ENCODE measurements at regions not wholly inside any gene's neighbourhood (a gene's known extent, or its start where the extent isn't known, plus 50 kb on each side); places are given as distances from the start of the nearest gene placed in this dataset.

DNA sequence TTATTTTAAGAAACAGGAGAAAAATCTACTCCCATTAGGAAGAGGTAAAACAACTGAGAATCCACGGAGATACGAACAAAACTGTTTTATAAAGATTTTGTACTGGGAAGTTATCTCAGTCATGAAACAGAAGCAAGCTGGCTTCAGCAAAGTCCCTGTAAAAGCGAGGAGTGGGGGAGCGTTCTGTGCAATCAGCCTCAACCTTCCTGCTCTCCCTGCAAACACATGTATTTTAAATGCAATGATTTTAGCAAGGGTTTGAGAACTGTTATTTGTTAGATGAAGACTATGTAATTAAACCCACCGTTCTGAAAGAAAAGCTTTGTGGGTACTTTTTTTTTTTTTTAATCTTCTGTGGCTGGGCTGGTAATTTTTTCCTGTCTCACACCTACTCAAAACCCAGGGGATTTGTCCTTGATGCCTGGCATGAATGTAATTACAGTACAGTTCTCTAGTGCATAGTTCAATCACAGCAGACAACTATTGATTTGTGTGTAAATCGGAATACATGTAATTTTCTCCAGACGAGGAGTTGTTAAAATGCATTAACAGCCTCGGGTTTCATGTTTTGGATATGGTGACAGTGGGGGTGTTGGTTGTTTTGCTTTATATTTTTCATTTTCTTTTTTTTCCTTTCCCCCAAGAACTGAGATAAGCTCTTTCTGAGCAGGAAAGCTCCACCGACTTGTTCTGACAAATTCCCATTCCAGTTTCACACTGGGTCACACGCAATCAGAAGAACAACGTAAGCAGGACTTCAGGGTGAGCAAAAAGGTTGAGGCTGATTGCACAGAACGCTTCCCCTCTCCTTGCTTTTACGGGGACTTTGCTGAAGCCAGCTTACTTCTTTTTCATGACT, 153.6 kb downstream of the PHLDA1 start:
- POLR2A ChIA-PET: interaction anchor here (2.0 kb wide), 1 partner anchor 153 kb away, joined by 5 read pairs; the partner anchor contains the start of gene PHLDA1
- no peak for FAIRE-seq
- no peak for TF ChIP-seq MZF1 (CRISPR knock-in tag; IDR thresholded peaks at IDR 0.05; ENCODE audit: borderline replicate concordance)
- TF ChIP-seq MIXL1 (CRISPR knock-in tag; IDR thresholded peaks at IDR 0.05): peak; percentile 48; the same call in 1 of the 2 replicates
- TF ChIP-seq, protein P1, sequence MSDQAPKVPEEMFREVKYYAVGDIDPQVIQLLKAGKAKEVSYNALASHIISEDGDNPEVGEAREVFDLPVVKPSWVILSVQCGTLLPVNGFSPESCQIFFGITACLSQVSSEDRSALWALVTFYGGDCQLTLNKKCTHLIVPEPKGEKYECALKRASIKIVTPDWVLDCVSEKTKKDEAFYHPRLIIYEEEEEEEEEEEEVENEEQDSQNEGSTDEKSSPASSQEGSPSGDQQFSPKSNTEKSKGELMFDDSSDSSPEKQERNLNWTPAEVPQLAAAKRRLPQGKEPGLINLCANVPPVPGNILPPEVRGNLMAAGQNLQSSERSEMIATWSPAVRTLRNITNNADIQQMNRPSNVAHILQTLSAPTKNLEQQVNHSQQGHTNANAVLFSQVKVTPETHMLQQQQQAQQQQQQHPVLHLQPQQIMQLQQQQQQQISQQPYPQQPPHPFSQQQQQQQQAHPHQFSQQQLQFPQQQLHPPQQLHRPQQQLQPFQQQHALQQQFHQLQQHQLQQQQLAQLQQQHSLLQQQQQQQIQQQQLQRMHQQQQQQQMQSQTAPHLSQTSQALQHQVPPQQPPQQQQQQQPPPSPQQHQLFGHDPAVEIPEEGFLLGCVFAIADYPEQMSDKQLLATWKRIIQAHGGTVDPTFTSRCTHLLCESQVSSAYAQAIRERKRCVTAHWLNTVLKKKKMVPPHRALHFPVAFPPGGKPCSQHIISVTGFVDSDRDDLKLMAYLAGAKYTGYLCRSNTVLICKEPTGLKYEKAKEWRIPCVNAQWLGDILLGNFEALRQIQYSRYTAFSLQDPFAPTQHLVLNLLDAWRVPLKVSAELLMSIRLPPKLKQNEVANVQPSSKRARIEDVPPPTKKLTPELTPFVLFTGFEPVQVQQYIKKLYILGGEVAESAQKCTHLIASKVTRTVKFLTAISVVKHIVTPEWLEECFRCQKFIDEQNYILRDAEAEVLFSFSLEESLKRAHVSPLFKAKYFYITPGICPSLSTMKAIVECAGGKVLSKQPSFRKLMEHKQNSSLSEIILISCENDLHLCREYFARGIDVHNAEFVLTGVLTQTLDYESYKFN (CRISPR knock-in tag; conservative IDR thresholded peaks at IDR 0.05): peak; percentile 49
- TF ChIP-seq, protein P2, sequence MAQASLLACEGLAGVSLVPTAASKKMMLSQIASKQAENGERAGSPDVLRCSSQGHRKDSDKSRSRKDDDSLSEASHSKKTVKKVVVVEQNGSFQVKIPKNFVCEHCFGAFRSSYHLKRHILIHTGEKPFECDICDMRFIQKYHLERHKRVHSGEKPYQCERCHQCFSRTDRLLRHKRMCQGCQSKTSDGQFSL (CRISPR knock-in tag; IDR thresholded peaks at IDR 0.05): peak; percentile 54; the same call in 1 of the 2 replicates
- TF ChIP-seq, protein P3, sequence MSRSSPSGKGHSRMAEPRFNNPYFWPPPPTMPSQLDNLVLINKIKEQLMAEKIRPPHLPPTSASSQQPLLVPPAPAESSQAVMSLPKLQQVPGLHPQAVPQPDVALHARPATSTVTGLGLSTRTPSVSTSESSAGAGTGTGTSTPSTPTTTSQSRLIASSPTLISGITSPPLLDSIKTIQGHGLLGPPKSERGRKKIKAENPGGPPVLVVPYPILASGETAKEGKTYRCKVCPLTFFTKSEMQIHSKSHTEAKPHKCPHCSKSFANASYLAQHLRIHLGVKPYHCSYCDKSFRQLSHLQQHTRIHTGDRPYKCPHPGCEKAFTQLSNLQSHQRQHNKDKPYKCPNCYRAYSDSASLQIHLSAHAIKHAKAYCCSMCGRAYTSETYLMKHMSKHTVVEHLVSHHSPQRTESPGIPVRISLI (CRISPR knock-in tag; IDR thresholded peaks at IDR 0.05; ENCODE audit: borderline replicate concordance): peak; percentile 24; the same call in 1 of the 2 replicates
- TF ChIP-seq GATAD2A (CRISPR knock-in tag; IDR thresholded peaks at IDR 0.05): 0 out of 2 replicates have a peak, but pooled peaks have one; percentile 25
- TF ChIP-seq, protein P4, sequence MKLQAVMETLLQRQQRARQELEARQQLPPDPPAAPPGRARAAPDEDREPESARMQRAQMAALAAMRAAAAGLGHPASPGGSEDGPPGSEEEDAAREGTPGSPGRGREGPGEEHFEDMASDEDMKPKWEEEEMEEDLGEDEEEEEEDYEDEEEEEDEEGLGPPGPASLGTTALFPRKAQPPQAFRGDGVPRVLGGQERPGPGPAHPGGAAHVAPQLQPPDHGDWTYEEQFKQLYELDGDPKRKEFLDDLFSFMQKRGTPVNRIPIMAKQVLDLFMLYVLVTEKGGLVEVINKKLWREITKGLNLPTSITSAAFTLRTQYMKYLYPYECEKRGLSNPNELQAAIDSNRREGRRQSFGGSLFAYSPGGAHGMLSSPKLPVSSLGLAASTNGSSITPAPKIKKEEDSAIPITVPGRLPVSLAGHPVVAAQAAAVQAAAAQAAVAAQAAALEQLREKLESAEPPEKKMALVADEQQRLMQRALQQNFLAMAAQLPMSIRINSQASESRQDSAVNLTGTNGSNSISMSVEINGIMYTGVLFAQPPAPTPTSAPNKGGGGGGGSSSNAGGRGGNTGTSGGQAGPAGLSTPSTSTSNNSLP (IDR thresholded peaks at IDR 0.05; ENCODE audit: low read depth, low read length): peak; percentile 51; the same call in 1 of the 2 replicates
- TF ChIP-seq, protein P5, sequence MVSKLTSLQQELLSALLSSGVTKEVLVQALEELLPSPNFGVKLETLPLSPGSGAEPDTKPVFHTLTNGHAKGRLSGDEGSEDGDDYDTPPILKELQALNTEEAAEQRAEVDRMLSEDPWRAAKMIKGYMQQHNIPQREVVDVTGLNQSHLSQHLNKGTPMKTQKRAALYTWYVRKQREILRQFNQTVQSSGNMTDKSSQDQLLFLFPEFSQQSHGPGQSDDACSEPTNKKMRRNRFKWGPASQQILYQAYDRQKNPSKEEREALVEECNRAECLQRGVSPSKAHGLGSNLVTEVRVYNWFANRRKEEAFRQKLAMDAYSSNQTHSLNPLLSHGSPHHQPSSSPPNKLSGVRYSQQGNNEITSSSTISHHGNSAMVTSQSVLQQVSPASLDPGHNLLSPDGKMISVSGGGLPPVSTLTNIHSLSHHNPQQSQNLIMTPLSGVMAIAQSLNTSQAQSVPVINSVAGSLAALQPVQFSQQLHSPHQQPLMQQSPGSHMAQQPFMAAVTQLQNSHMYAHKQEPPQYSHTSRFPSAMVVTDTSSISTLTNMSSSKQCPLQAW (CRISPR knock-in tag; IDR thresholded peaks at IDR 0.05): no peak
- peak; percentile 46 for TF ChIP-seq HNF4A (CRISPR knock-in tag; IDR thresholded peaks at IDR 0.05)
- peak; percentile 8; the same call in 1 of the 2 replicates for TF ChIP-seq HNF4G (IDR thresholded peaks at IDR 0.05; ENCODE audit: borderline replicate concordance, low read depth, low read length)
- no peak for TF ChIP-seq HNF4G (CRISPR knock-in tag; IDR thresholded peaks at IDR 0.05; ENCODE audit: borderline replicate concordance, low read depth)
- peak; percentile 75; the same call in 1 of the 2 replicates for TF ChIP-seq ONECUT2 (CRISPR knock-in tag; IDR thresholded peaks at IDR 0.05)

More for the DNA sequence above, 153.6 kb downstream of the PHLDA1 start:
- no peaks in the 10 kb centered on the region for H4K20me1 ChIP-seq (ENCODE audit: insufficient read depth, low read length)
- intact Hi-C loops (cut with micrococcal nuclease; ENCODE audit: unreplicated experiment): no loop called here
- CTCF ChIA-PET (ENCODE audit: low intra/inter-chr PET ratio, low total read pairs): no interaction called here
- no peaks in the 10 kb centered on the region for H3K36me3 ChIP-seq (replicated peaks in 1 of 2; ENCODE audit: control insufficient read depth in 1 of 2, insufficient read depth in 2 of 2, low read length in 2 of 2)
- H3K27ac ChIP-seq (ENCODE audit: extremely low read length, insufficient read depth, low read length): peak overlapping the region; percentile 48
- H3K79me2 ChIP-seq (ENCODE audit: insufficient read depth, low read length): no peaks in the 10 kb centered on the region
- no peak overlapping the region for H3K9ac ChIP-seq (ENCODE audit: insufficient read depth, low read depth, low read length)
- no TSS peak for BruUV-seq (replicated peaks)
- peaks cover 4% of the 10 kb centered on the region; the same call in 1 of the 2 replicates for H3K9me3 ChIP-seq (ENCODE audit: low read length)
- no peaks in the 10 kb centered on the region for H3K27me3 ChIP-seq (ENCODE audit: control insufficient read depth in 1 of 2, insufficient read depth in 2 of 2, low read length in 2 of 2)
- in situ Hi-C loops (cut with HindIII; ENCODE audit: extremely low pct_ligation_motif_present, low pct_unique_long_range_greater_than_20kb): no loop called here
- no peak overlapping the region for H3K4me2 ChIP-seq (ENCODE audit: low read depth, low read length)
- DNase-seq (ENCODE audit: low spot score) (no peak), ATAC-seq (peak; percentile 74)
- peaks cover 38% of the 10 kb centered on the region for H3K4me1 ChIP-seq (ENCODE audit: insufficient read depth, low read length)
- 67% methylated on average over 13 of the region's 13 CpGs for WGBS (ENCODE audit: low lambda C conversion rate)
- no peak overlapping the region for H3K4me3 ChIP-seq (replicated peaks in 1 of 3; ENCODE audit: insufficient read depth in 1 of 3, low read depth in 2 of 3, low read length in 3 of 3)
- no peak overlapping the region for H2AFZ ChIP-seq (ENCODE audit: low read length)
